ENCODE measurements at regions not wholly inside any gene's neighbourhood (a gene's known extent, or its start where the extent isn't known, plus 50 kb on each side); places are given as distances from the start of the nearest gene placed in this dataset.

GRCh38 chr18:50451100-50451842 lies 76.4 kb downstream of the SKA1 start:
- H3K9me2 ChIP-seq (ENCODE audit: insufficient read depth): no peaks in the 10 kb centered on the region
- no peaks in the 10 kb centered on the region for H3K9me3 ChIP-seq (ENCODE audit: low read depth)
- TF ChIP-seq EZH2 (IDR thresholded peaks at IDR 0.05; ENCODE audit: insufficient read depth, poor library complexity, severe bottlenecking) (no peak), EZH2phosphoT487 (IDR thresholded peaks at IDR 0.05; ENCODE audit: insufficient read depth, low read depth) (no peak)
- no peak overlapping the region for H3K9ac ChIP-seq
- H3K27ac ChIP-seq: no peak overlapping the region
- 21 to 28% methylated on average over 7 of the region's 7 CpGs for WGBS, 2 experiments (ENCODE audit: low coverage in 1 of 2, low lambda C conversion rate in 2 of 2, missing lambda C conversion rate in 2 of 2)
- no peaks in the 10 kb centered on the region for H3K4me1 ChIP-seq (ENCODE audit: insufficient read depth)
- no peaks in the 10 kb centered on the region for H3K27me3 ChIP-seq (replicated peaks; ENCODE audit: insufficient read depth)
- H4K20me1 ChIP-seq (ENCODE audit: insufficient read depth): no peaks in the 10 kb centered on the region
- no peak overlapping the region for H3K4me3 ChIP-seq
- in situ Hi-C loops (cut with MboI): no loop called here
- no peaks in the 10 kb centered on the region for H3K79me2 ChIP-seq (ENCODE audit: insufficient read depth)
- no peaks in the 10 kb centered on the region for H3F3A ChIP-seq (ENCODE audit: insufficient read depth)
- H3K36me3 ChIP-seq (ENCODE audit: low read depth): no peaks in the 10 kb centered on the region
- DNase-seq: no peak
- H3K4me2 ChIP-seq (ENCODE audit: unreplicated experiment): no peak overlapping the region
- H2AFZ ChIP-seq: no peak overlapping the region

GRCh38 chr18:50453014-50453680 lies 78.3 kb downstream of the SKA1 start:
- Histone ChIP-seq H3K4me1 (ENCODE audit: insufficient read depth) (no peaks in the 10 kb centered on the region), H3K36me3 (ENCODE audit: low read depth) (no peaks in the 10 kb centered on the region), H3K79me2 (ENCODE audit: insufficient read depth) (no peaks in the 10 kb centered on the region), H3K9ac (no peak overlapping the region), H3K27me3 (replicated peaks; ENCODE audit: insufficient read depth) (no peaks in the 10 kb centered on the region), H3K9me3 (ENCODE audit: low read depth) (no peaks in the 10 kb centered on the region), H3F3A (ENCODE audit: insufficient read depth) (no peaks in the 10 kb centered on the region), H2AFZ (no peak overlapping the region), H3K4me3 (no peak overlapping the region), H3K9me2 (ENCODE audit: insufficient read depth) (no peaks in the 10 kb centered on the region), H3K4me2 (ENCODE audit: unreplicated experiment) (no peak overlapping the region), H3K27ac (no peak overlapping the region), H4K20me1 (ENCODE audit: insufficient read depth) (no peaks in the 10 kb centered on the region)
- DNase-seq: no peak
- TF ChIP-seq EZH2 (IDR thresholded peaks at IDR 0.05; ENCODE audit: insufficient read depth, poor library complexity, severe bottlenecking) (no peak), EZH2phosphoT487 (IDR thresholded peaks at IDR 0.05; ENCODE audit: insufficient read depth, low read depth) (no peak)
- WGBS, 2 experiments (ENCODE audit: low coverage in 1 of 2, low lambda C conversion rate in 2 of 2, missing lambda C conversion rate in 2 of 2): 0 to 10% methylated on average over 1 of the region's 1 CpG
- in situ Hi-C loops (cut with MboI): no loop called here

DNA sequence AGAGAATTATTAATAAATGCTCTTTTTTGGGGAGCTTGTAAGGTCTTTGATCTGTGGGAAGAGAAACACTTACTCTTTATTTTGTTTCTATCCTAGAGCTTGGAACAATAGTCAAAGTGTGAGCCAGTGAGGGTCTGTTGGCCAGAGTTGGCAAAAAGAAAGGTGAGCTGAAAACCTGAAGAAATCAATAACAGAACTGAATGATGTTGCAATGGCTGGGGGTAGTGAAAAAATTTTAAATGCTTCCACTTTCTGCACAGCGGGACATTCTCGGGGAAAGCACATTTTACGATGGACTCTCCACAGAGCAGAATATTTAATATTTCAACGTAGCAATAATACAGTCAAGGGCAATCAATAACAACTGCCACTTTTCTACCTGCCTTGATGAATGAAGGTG lies 78.9 kb downstream of the SKA1 start:
- Histone ChIP-seq H3K4me2 (ENCODE audit: unreplicated experiment) (no peak overlapping the region), H3K36me3 (ENCODE audit: low read depth) (no peaks in the 10 kb centered on the region), H3F3A (ENCODE audit: insufficient read depth) (no peaks in the 10 kb centered on the region), H3K9ac (no peak overlapping the region), H3K79me2 (ENCODE audit: insufficient read depth) (no peaks in the 10 kb centered on the region), H3K27ac (no peak overlapping the region), H3K9me3 (ENCODE audit: low read depth) (no peaks in the 10 kb centered on the region), H3K4me1 (ENCODE audit: insufficient read depth) (no peaks in the 10 kb centered on the region), H4K20me1 (ENCODE audit: insufficient read depth) (no peaks in the 10 kb centered on the region), H3K27me3 (replicated peaks; ENCODE audit: insufficient read depth) (no peaks in the 10 kb centered on the region), H2AFZ (no peak overlapping the region), H3K9me2 (ENCODE audit: insufficient read depth) (no peaks in the 10 kb centered on the region), H3K4me3 (no peak overlapping the region)
- TF ChIP-seq EZH2 (IDR thresholded peaks at IDR 0.05; ENCODE audit: insufficient read depth, poor library complexity, severe bottlenecking) (no peak), EZH2phosphoT487 (IDR thresholded peaks at IDR 0.05; ENCODE audit: insufficient read depth, low read depth) (no peak)
- in situ Hi-C loops (cut with MboI): no loop called here
- WGBS, 2 experiments (ENCODE audit: low coverage in 1 of 2, low lambda C conversion rate in 2 of 2, missing lambda C conversion rate in 2 of 2): 17 to 21% methylated on average over 4 of the region's 4 CpGs
- DNase-seq: no peak

DNA sequence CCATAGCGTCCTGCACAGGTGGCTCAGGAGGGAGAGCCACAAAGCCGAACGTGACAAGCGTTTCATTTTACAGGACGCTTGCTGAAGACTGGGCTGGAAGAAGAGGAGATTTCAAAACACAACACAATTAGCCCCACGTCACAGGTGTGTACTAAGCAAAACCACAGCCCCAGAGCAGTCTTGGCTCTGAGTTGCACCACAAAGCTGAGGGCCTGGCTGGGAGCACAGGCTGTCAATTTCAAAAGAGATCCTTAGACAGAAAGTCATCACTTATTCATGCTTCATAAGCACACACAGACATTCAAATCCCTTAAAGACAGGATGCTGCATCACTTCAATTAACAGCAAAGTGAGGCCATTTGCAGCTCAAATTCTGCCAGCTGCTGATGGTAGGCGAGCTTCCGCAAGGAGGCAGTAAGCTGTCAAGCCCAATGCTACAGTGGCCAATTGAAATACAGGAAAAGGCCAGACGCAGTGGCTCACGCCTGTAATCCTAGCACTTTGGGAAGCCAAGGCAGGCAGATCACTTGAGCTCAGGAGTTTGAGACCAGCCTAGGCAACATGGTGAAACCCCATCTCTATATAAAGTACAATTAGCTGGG lies 79.6 kb downstream of the SKA1 start:
- H3K36me3 ChIP-seq (ENCODE audit: low read depth): no peaks in the 10 kb centered on the region
- TF ChIP-seq EZH2 (IDR thresholded peaks at IDR 0.05; ENCODE audit: insufficient read depth, poor library complexity, severe bottlenecking) (no peak), EZH2phosphoT487 (IDR thresholded peaks at IDR 0.05; ENCODE audit: insufficient read depth, low read depth) (no peak)
- no peak overlapping the region for H3K9ac ChIP-seq
- in situ Hi-C loops (cut with MboI): no loop called here
- no peaks in the 10 kb centered on the region for H3F3A ChIP-seq (ENCODE audit: insufficient read depth)
- H3K27ac ChIP-seq: no peak overlapping the region
- H3K9me2 ChIP-seq (ENCODE audit: insufficient read depth): no peaks in the 10 kb centered on the region
- WGBS, 2 experiments (ENCODE audit: low coverage in 1 of 2, low lambda C conversion rate in 2 of 2, missing lambda C conversion rate in 2 of 2): 48 to 49% methylated on average over 10 of the region's 10 CpGs
- H3K27me3 ChIP-seq (replicated peaks; ENCODE audit: insufficient read depth): no peaks in the 10 kb centered on the region
- H3K4me1 ChIP-seq (ENCODE audit: insufficient read depth): no peaks in the 10 kb centered on the region
- no peak overlapping the region for H3K4me2 ChIP-seq (ENCODE audit: unreplicated experiment)
- H3K4me3 ChIP-seq: no peak overlapping the region
- no peak for DNase-seq
- no peak overlapping the region for H2AFZ ChIP-seq
- H3K79me2 ChIP-seq (ENCODE audit: insufficient read depth): no peaks in the 10 kb centered on the region
- H4K20me1 ChIP-seq (ENCODE audit: insufficient read depth): no peaks in the 10 kb centered on the region
- H3K9me3 ChIP-seq (ENCODE audit: low read depth): no peaks in the 10 kb centered on the region

All from GM23248 (cell line).